Progenitor cell of endocrine pancreas (in vitro differentiated cells): ENCODE measurements at regions not wholly inside any gene's neighbourhood (a gene's known extent, or its start where the extent isn't known, plus 50 kb on each side); places are given as distances from the start of the nearest gene placed in this dataset.
"Not testable (repeated sequence)": the region's sequence is repeated elsewhere in the genome, so short reads cannot be mapped to it uniquely, and the experiment has no call there.

Experiments used
- DNase-seq: peaks from one replicate; pipeline ENCODE4 v3.0.0; 2021; ENCODE audit warnings: low spot score; ENCODE audit not compliant: unreplicated experiment
- H3K27ac Mint-ChIP-seq: 2 replicates; pipeline ENCODE4 v1.8.0; 2021; ENCODE audit warnings: mild to moderate bottlenecking, moderate library complexity, mixed read lengths
- H3K27me3 Mint-ChIP-seq: 2 replicates; pipeline ENCODE4 v1.8.0; 2021; ENCODE audit warnings: mixed read lengths
- H3K36me3 Mint-ChIP-seq: 2 replicates; pipeline ENCODE4 v1.8.0; 2022; ENCODE audit warnings: mixed read lengths; ENCODE audit not compliant: insufficient read depth
- H3K4me1 Mint-ChIP-seq: 2 replicates; pipeline ENCODE4 v1.8.0; 2021; ENCODE audit warnings: low read depth, mixed read lengths
- H3K4me3 Mint-ChIP-seq: 2 replicates; pipeline ENCODE4 v1.8.0; 2021; ENCODE audit warnings: low read depth, mild to moderate bottlenecking, moderate library complexity, mixed read lengths
- H3K9me3 Mint-ChIP-seq: 2 replicates; pipeline ENCODE4 v1.8.0; 2021; ENCODE audit warnings: low read depth, mixed read lengths
- CTCF ChIP-seq: fragments of 200-600 bp; sonication (generic); IDR thresholded peaks from one replicate; pipeline ENCODE4 v1.5.0; 2021; ENCODE audit warnings: antibody characterized with exemption, mild to moderate bottlenecking; ENCODE audit not compliant: unreplicated experiment

- Mint-ChIP-seq H3K27me3 (no peaks in the 10 kb centered on the region), H3K36me3 (no peaks in the 10 kb centered on the region), H3K4me3 (no peak overlapping the region), H3K4me1 (no peaks in the 10 kb centered on the region), H3K9me3 (no peaks in the 10 kb centered on the region), H3K27ac (no peak overlapping the region)
- TF ChIP-seq CTCF: no peak
- DNase-seq: no peak
These were observed 764.9 kb upstream of the SLITRK5 start for GRCh38 chr13:86906127-86906874.

GRCh38 chr13:86907156-86907555 is 764.0 kb upstream of the SLITRK5 start:
- Mint-ChIP-seq H3K4me1 (no peaks in the 10 kb centered on the region), H3K27me3 (no peaks in the 10 kb centered on the region), H3K27ac (no peak overlapping the region), H3K9me3 (no peaks in the 10 kb centered on the region), H3K36me3 (no peaks in the 10 kb centered on the region), H3K4me3 (no peak overlapping the region)
- TF ChIP-seq CTCF: no peak
- no peak for DNase-seq

GRCh38 chr13:86909318-86909717 is 761.9 kb upstream of the SLITRK5 start:
- Mint-ChIP-seq H3K36me3 (no peaks in the 10 kb centered on the region), H3K27ac (no peak overlapping the region), H3K9me3 (peaks cover under 1% of the 10 kb centered on the region), H3K4me1 (no peaks in the 10 kb centered on the region), H3K27me3 (no peaks in the 10 kb centered on the region), H3K4me3 (no peak overlapping the region)
- no peak for TF ChIP-seq CTCF
- DNase-seq: no peak

- peaks cover 7% of the 10 kb centered on the region for H3K9me3 Mint-ChIP-seq
- no peaks in the 10 kb centered on the region for H3K27me3 Mint-ChIP-seq
- TF ChIP-seq CTCF: no peak
These were observed 756.4 kb upstream of the SLITRK5 start for GRCh38 chr13:86914757-86915156.

GRCh38 chr13:86917438-86917837 is 753.7 kb upstream of the SLITRK5 start:
- DNase-seq, H3K4me1 Mint-ChIP-seq, H3K27ac Mint-ChIP-seq, H3K27me3 Mint-ChIP-seq, H3K4me3 Mint-ChIP-seq, H3K9me3 Mint-ChIP-seq, H3K36me3 Mint-ChIP-seq: not testable (repeated sequence)

More at GRCh38 chr13:86914757-86915156, 756.4 kb upstream of the SLITRK5 start:
- Mint-ChIP-seq H3K4me1 (peaks cover 2% of the 10 kb centered on the region), H3K36me3 (no peaks in the 10 kb centered on the region), H3K4me3 (no peak overlapping the region), H3K27ac (no peak overlapping the region)
- no peak for DNase-seq

GRCh38 chr13:86918682-86919081 is 752.5 kb upstream of the SLITRK5 start:
- no peaks in the 10 kb centered on the region for H3K27me3 Mint-ChIP-seq
- H3K9me3 Mint-ChIP-seq: peaks cover 7% of the 10 kb centered on the region
- peaks cover 2% of the 10 kb centered on the region for H3K4me1 Mint-ChIP-seq
- no peak for DNase-seq
- TF ChIP-seq CTCF: no peak
- no peaks in the 10 kb centered on the region for H3K36me3 Mint-ChIP-seq
- H3K27ac Mint-ChIP-seq: no peak overlapping the region
- no peak overlapping the region for H3K4me3 Mint-ChIP-seq
